ENCODE measurements at regions not wholly inside any gene's neighbourhood (a gene's known extent, or its start where the extent isn't known, plus 50 kb on each side); places are given as distances from the start of the nearest gene placed in this dataset.

DNA sequence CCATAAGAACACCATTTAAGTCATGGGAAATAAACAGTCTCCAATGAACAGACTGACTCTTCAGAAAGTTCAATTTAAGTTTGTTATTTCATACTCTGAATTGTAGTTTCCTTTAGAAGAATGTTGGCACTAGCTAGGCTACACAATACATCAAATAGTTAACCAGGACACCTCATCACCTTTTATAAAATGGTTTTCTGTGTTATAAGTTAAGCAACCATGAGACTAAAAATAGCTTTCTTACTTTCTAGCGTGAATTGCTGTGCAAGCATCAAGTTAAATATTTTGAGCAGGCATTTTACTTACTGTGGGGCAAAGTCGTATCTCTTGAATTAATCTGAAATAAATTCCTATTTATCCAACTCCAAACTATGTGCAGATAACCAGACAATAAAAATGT lies 1092.6 kb upstream of the SLC39A10 start:
- Histone ChIP-seq H3K27ac (no peak overlapping the region), H3K4me3 (no peak overlapping the region)
- TF ChIP-seq, protein P1, sequence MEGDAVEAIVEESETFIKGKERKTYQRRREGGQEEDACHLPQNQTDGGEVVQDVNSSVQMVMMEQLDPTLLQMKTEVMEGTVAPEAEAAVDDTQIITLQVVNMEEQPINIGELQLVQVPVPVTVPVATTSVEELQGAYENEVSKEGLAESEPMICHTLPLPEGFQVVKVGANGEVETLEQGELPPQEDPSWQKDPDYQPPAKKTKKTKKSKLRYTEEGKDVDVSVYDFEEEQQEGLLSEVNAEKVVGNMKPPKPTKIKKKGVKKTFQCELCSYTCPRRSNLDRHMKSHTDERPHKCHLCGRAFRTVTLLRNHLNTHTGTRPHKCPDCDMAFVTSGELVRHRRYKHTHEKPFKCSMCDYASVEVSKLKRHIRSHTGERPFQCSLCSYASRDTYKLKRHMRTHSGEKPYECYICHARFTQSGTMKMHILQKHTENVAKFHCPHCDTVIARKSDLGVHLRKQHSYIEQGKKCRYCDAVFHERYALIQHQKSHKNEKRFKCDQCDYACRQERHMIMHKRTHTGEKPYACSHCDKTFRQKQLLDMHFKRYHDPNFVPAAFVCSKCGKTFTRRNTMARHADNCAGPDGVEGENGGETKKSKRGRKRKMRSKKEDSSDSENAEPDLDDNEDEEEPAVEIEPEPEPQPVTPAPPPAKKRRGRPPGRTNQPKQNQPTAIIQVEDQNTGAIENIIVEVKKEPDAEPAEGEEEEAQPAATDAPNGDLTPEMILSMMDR (IDR thresholded peaks at IDR 0.05) = no peak
- no peak for DNase-seq (ENCODE audit: low spot score)

DNA sequence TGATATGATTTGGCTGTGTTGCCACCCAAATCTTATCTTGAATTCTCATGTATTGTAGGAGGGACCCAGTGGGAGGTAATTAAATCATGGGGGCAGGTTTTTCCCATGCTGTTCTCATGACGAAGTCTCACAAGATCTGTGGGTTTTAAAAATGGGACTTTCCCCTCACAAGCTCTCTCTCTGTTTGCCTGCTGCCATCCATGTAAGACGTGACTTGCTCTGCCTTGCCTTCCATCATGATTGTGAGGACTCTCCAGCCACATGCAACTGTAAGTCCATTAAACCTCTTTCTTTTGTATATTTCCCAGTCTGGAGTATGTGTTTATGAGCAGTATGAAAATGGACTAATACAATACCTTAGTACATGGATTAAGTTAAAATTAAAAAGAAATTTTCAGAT lies 1094.7 kb upstream of the SLC39A10 start:
- TF ChIP-seq, protein P1 (IDR thresholded peaks at IDR 0.05) = no peak
- no peak overlapping the region for H3K27ac ChIP-seq
- DNase-seq (ENCODE audit: low spot score) = no peak
- H3K4me3 ChIP-seq = no peak overlapping the region

DNA sequence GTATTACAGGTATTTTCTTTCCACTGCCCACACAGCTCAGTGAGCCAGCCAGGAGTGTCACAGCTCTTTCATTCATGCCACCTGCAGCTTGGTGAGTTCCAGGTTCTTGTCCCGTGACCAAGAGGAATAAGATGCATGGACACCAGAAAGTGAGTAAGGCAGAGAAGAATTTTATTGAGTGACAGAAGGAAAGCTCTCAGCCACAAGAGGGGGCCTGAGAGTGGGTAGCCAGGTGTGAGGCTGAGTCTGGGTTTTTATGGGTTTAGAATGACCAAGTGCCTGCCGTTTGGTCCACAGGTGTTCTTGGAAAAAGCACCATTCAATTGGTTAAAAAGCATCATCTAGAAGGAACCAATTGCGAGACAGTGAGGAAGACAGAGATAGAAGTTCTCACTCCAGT lies 1097.1 kb upstream of the SLC39A10 start:
- TF ChIP-seq, protein P1 (IDR thresholded peaks at IDR 0.05) = no peak
- Histone ChIP-seq H3K27ac (no peak overlapping the region), H3K4me3 (no peak overlapping the region)
- no peak for DNase-seq (ENCODE audit: low spot score)

DNA sequence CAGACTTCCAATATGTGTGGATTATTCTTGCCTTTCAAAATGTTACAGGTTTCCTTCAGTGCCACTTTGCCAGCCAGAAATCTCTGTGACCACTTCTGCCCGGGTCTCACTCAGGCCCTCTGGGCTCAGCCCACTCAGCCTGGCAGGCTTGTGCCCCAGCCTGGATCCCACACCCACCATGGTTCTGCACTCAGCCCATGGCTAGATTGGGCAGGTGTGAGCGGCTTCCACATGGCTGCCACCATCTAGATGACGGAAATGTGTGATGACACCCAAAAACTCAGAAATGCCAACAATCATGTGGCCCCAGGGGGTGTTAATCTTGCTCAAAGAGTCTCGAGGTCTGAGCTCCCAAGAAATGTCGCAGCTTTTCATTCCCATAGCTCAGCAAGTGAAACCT lies 1097.5 kb upstream of the SLC39A10 start:
- TF ChIP-seq, protein P1 (IDR thresholded peaks at IDR 0.05) = no peak
- Histone ChIP-seq H3K4me3 (no peak overlapping the region), H3K27ac (no peak overlapping the region)

DNA sequence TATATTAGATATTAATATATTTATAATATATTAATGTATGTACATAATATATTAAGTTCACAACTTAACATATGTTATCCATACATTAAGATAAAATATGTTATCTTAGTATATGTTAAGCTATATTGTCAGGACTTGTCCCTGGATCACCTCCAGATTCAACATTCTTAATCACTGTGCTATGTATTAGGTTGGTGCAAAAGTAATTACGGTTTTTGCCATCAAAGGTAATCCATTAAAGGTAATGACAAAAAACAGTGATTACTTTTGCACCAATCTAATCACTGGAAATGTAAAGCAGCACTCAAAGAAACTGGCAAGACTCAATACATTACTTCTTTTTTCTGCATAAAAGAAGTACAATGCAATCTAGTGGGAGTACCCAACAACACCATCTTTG lies 1099.0 kb upstream of the SLC39A10 start:
- Histone ChIP-seq H3K4me3 (no peak overlapping the region), H3K27ac (no peak overlapping the region)
- TF ChIP-seq, protein P1 (IDR thresholded peaks at IDR 0.05) = no peak
- no peak for DNase-seq (ENCODE audit: low spot score)

More for the DNA sequence above, 1097.5 kb upstream of the SLC39A10 start:
- DNase-seq (ENCODE audit: low spot score) = no peak

DNA sequence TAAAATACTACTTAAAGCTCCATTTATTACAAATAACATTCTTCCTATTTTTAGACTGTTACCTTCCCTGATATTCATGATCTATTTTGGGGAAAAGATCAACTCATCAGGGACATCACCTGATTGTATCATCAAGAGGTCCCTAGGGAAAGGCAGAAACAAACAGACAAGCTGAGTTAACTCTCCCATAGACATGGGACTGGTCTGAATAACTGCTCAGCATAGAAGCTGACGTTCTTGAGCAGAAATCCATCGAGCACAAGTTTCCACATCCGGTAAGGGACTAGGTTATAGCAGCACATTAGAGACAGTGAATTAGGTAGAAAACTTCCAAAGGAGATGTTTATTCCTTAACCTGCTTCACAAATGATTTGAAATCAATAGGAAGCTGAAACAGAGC lies 1100.4 kb upstream of the SLC39A10 start:
- no peak for DNase-seq (ENCODE audit: low spot score)
- H3K27ac ChIP-seq = no peak overlapping the region
- no peak overlapping the region for H3K4me3 ChIP-seq
- TF ChIP-seq, protein P1 (IDR thresholded peaks at IDR 0.05) = no peak

DNA sequence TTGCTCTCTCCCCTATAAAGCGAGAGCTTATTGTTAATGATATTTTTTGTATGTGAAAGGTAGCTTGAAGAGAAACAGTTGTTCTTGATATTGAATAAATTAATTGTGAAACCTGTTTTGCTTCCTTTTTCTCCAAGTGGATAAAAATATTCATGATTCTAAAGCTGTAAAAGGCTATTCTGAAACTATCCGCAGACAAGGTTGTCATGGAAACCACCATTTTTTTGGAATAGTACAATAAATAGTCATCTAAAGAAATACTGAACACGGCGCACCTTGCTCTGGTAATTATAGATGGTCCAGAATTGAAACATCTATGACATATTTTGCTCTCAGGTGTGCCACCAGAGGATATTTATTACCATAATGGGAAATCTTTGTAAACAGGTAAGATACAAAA lies 1103.0 kb upstream of the SLC39A10 start:
- H3K4me3 ChIP-seq = no peak overlapping the region
- TF ChIP-seq, protein P1 (IDR thresholded peaks at IDR 0.05) = no peak
- H3K27ac ChIP-seq = no peak overlapping the region
- DNase-seq (ENCODE audit: low spot score) = no peak
